Endothelial cell of umbilical vein (primary cell): ENCODE measurements at regions not wholly inside any gene's neighbourhood (a gene's known extent, or its start where the extent isn't known, plus 50 kb on each side); places are given as distances from the start of the nearest gene placed in this dataset.

Source experiments
- BruUV-seq: library from RNA; stranded (reverse); fragments of 400-500 nt; replicated peaks from 2 replicates; lab custom pipeline; 2021; lab: Mats Ljungman, UMichigan
- CTCF ChIA-PET: fragments of 300-600, 350-600 bp; sonication (Branson Sonifier 250); formaldehyde crosslinking; loops from one replicate; lab custom pipeline; 2021; ENCODE audit warnings: antibody characterized with exemption, inconsistent platforms; lab: Charles Lee
- POLR2A ChIA-PET: fragments of 300-600, 350-600 bp; sonication (Branson Sonifier 250); formaldehyde crosslinking; loops from one replicate; lab custom pipeline; 2021; ENCODE audit warnings: antibody characterized with exemption, inconsistent platforms; lab: Charles Lee
- DNase-seq: peaks from one replicate; pipeline ENCODE4 v3.0.0-alpha.2; 2011; ENCODE audit warnings: low read depth, low spot score
- FAIRE-seq: peaks from 2 replicates; lab custom pipeline; 2011; peaks lifted over from hg19 to GRCh38; lab: Jason Lieb, UNC
- H2AFZ ChIP-seq: 2 replicates; pipeline ENCODE4 v1.6.0; 2012; ENCODE audit warnings: low read depth, low read length, control low read depth, inconsistent platforms
- H3K27ac ChIP-seq: 2 replicates; pipeline ENCODE4 v1.5.1; 2011; ENCODE audit warnings: low read depth, mild to moderate bottlenecking, control low read depth, low read length, moderate library complexity; ENCODE audit not compliant: insufficient read depth
- H3K27me3 ChIP-seq, 2 experiments: 2 replicates each; pipeline versions ENCODE4 v1.6.0 to v1.6.1; 2011; ENCODE audit warnings: low read length in 2 of 2, mixed read lengths in 1 of 2; ENCODE audit not compliant: control insufficient read depth in 2 of 2, insufficient read depth in 2 of 2
- H3K36me3 ChIP-seq, 2 experiments: 2 replicates in 1 of 2; 3 replicates in 1 of 2; pipeline ENCODE4 v1.5.1; 2011; ENCODE audit warnings: low read length in 2 of 2, mild to moderate bottlenecking in 1 of 2, moderate library complexity in 1 of 2; ENCODE audit not compliant: control insufficient read depth in 2 of 2, insufficient read depth in 2 of 2; ENCODE audit errors: extremely low read depth in 1 of 2
- H3K4me1 ChIP-seq: 3 replicates; pipeline ENCODE4 v1.5.1; 2011; ENCODE audit warnings: mild to moderate bottlenecking, low read length; ENCODE audit not compliant: control insufficient read depth, insufficient read depth; ENCODE audit errors: extremely low read depth
- H3K4me2 ChIP-seq: 2 replicates; pipeline ENCODE4 v1.6.1; 2011; ENCODE audit warnings: low read length, control low read depth, mixed read lengths; ENCODE audit not compliant: insufficient read depth
- H3K4me3 ChIP-seq, 3 experiments: fragments of 200-600 bp in 1 of 3; sonication (generic), shearing (Covaris generic) in 1 of 3; replicated peaks in 1 of 3; 2 replicates each; pipeline ENCODE4 v1.5.1; 2011 to 2016; ENCODE audit warnings: control low read depth in 3 of 3, low read length in 3 of 3, mild to moderate bottlenecking in 2 of 3, inconsistent platforms in 1 of 3, low read depth in 1 of 3, moderate library complexity in 1 of 3; ENCODE audit not compliant: insufficient read depth in 1 of 3
- H3K79me2 ChIP-seq: 2 replicates; pipeline ENCODE4 v1.6.0; 2012; ENCODE audit warnings: low read length, inconsistent platforms; ENCODE audit not compliant: control insufficient read depth, insufficient read depth
- H3K9ac ChIP-seq: replicated peaks from 2 replicates; pipeline ENCODE3; 2011; ENCODE audit warnings: low read length, control low read depth; ENCODE audit not compliant: insufficient read depth; ENCODE audit errors: extremely low read depth
- H3K9me1 ChIP-seq: replicated peaks from 3 replicates; pipeline ENCODE4 v1.6.0; 2011; ENCODE audit warnings: mild to moderate bottlenecking, low read length; ENCODE audit not compliant: control insufficient read depth, insufficient read depth; ENCODE audit errors: extremely low read depth
- H3K9me3 ChIP-seq: replicated peaks from 2 replicates; pipeline ENCODE4 v1.5.1; 2012; ENCODE audit warnings: low read length, inconsistent platforms; ENCODE audit not compliant: control insufficient read depth, insufficient read depth
- H4K20me1 ChIP-seq: replicated peaks from 2 replicates; pipeline ENCODE3; 2011; ENCODE audit warnings: mild to moderate bottlenecking, low read length; ENCODE audit not compliant: control insufficient read depth, insufficient read depth; ENCODE audit errors: extremely low read depth
- EZH2 ChIP-seq: IDR thresholded peaks from 2 replicates; pipeline ENCODE4 v1.6.1; 2012; ENCODE audit warnings: borderline replicate concordance, low read depth, mild to moderate bottlenecking, moderate library complexity, low read length, inconsistent platforms; ENCODE audit not compliant: severe bottlenecking
- FOS ChIP-seq: IDR thresholded peaks from 2 replicates; pipeline ENCODE4 v1.6.1; 2011; ENCODE audit warnings: mild to moderate bottlenecking, low read length, moderate library complexity, borderline replicate concordance; ENCODE audit not compliant: insufficient read depth
- GATA2 ChIP-seq: IDR thresholded peaks from 2 replicates; pipeline ENCODE4 v1.7.0; 2011; ENCODE audit warnings: low read depth, mild to moderate bottlenecking, moderate library complexity, mixed read lengths, low read length; ENCODE audit not compliant: insufficient read length, insufficient read depth
- JUN ChIP-seq: IDR thresholded peaks from 2 replicates; pipeline ENCODE4 v1.6.1; 2011; ENCODE audit warnings: borderline replicate concordance, low read depth; ENCODE audit not compliant: insufficient read length, insufficient read depth
- MYC ChIP-seq: IDR thresholded peaks from one replicate; pipeline ENCODE4 v1.6.1; 2011; ENCODE audit warnings: mild to moderate bottlenecking, low read depth, low read length
- POLR2A ChIP-seq: IDR thresholded peaks from 2 replicates; pipeline ENCODE4 v1.6.1; 2012; ENCODE audit warnings: low read depth, mild to moderate bottlenecking, control low read depth, low read length
- POLR2AphosphoS5 ChIP-seq: IDR thresholded peaks from 2 replicates; pipeline ENCODE4 v1.6.1; 2012; ENCODE audit warnings: low read depth, mild to moderate bottlenecking, control low read depth, low read length, moderate library complexity; ENCODE audit not compliant: insufficient read depth
- dilution Hi-C: fragments of 300-500 bp; cut with MboI; formaldehyde crosslinking; loops from one replicate; pipeline ENCODE4 v1.15.0; 2019; ENCODE audit warnings: low sequenced_read_pairs; ENCODE audit not compliant: extremely low pct_ligation_motif_present
- intact Hi-C: fragments of 100-400 bp; cut with micrococcal nuclease; formaldehyde crosslinking; loops from one replicate; pipeline ENCODE4 v1.10.0; 2022
- TF ChIP-seq, protein P1 (sequence below): IDR thresholded peaks from 2 replicates; pipeline ENCODE4 v1.6.1; 2011; ENCODE audit not compliant: insufficient read depth, insufficient read length
- TF ChIP-seq, protein P2 (sequence below), 2 donors: IDR thresholded peaks; 1 replicate in 1 of 2; 2 replicates in 1 of 2; pipeline ENCODE4 v1.5.1; 2011; ENCODE audit warnings: low read length in 2 of 2, mild to moderate bottlenecking in 2 of 2, moderate library complexity in 2 of 2, control low read depth in 1 of 2, inconsistent platforms in 1 of 2, low read depth in 1 of 2; ENCODE audit not compliant: insufficient read depth in 1 of 2; ENCODE audit errors: extremely low read depth in 1 of 2

DNA sequence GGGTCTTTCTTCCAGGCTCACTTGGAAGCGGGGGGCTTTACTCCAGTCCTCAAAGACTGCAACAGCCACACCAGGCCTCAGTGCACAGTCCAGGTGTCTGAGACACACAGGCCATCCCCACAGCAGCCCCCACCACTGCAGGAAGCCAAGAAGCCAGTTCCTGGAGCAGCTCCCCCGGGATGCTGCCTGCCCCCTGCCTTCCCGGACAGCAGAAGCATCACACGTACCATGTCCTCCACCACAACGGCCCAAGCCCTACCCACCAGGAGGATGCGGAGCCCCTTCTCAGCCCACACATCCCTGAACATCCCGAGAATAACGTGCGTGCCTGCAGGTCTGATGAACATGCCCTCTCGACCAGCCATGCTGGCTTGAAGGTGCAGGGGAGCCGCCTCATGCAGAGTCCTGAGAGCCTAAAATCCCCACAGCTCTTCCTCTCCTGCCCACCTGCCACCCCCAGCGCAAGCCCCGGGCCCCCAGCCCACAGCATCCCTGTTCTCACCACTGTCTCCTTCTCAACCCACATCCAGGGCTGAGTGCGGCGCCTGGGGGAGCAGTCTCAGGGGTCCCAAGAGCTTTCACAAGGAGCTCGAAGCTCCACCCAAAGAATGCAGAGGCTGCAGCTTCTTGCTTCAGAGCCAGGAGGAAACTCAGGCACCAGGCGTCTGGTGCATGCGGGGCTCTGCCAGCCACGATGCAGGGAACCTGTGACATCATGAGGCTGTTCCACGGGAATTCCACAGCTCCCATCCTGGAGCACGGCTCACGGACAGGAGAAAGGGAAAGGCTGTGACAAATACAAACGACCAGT, 209.6 kb downstream of the BRD1 start:
- H3K9me1 ChIP-seq = no peaks in the 10 kb centered on the region
- DNase-seq (no peak), FAIRE-seq (no peak)
- dilution Hi-C loops (no loop called here), intact Hi-C loops (no loop called here)
- H3K4me1 ChIP-seq = no peaks in the 10 kb centered on the region
- no peaks in the 10 kb centered on the region for H3K79me2 ChIP-seq
- no peaks in the 10 kb centered on the region for H3K27me3 ChIP-seq
- H3K27ac ChIP-seq = no peak overlapping the region
- no peaks in the 10 kb centered on the region for H3K36me3 ChIP-seq
- H3K9me3 ChIP-seq = no peaks in the 10 kb centered on the region
- no peak overlapping the region for H3K4me2 ChIP-seq
- ChIA-PET CTCF (interaction anchor here (0.8 kb wide), 1 partner anchor 15 kb away, joined by 5 read pairs; no protein-coding TSS in a partner anchor), POLR2A (no interaction called here)
- H2AFZ ChIP-seq = no peak overlapping the region
- H3K4me3 ChIP-seq = no peak overlapping the region
- TF ChIP-seq GATA2 (no peak), EZH2 (no peak), POLR2A (no peak), MYC (no peak), POLR2AphosphoS5 (no peak)
- TF ChIP-seq, protein P1, sequence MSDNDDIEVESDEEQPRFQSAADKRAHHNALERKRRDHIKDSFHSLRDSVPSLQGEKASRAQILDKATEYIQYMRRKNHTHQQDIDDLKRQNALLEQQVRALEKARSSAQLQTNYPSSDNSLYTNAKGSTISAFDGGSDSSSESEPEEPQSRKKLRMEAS = no peak
- H4K20me1 ChIP-seq = no peaks in the 10 kb centered on the region
- no peak overlapping the region for H3K9ac ChIP-seq
- no TSS peak for BruUV-seq

DNA sequence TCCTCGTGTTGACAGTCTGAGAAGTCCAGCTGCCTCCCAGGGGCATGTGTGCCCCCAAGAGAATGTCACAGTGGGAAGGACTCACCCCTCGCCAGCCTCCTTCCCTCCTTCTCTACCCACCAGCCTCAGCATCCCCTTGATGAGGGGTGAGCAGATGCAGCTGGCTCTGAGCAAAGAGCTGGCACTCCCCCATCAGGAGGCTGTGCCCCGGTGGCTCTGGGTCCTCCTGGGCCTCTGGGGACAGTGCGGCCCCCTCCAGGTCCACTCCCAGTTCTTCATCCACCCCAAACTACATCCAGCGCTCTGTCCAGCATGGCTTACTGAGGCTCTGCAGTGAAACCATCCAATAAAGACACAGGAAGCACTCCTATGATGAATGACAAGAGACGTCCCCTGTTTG, 210.4 kb downstream of the BRD1 start:
- H3K4me3 ChIP-seq = no peak overlapping the region
- no peaks in the 10 kb centered on the region for H3K4me1 ChIP-seq
- H3K79me2 ChIP-seq = no peaks in the 10 kb centered on the region
- no peak overlapping the region for H3K9ac ChIP-seq
- peaks cover 0 to 1% of the 10 kb centered on the region in 2 experiments for H3K36me3 ChIP-seq
- H4K20me1 ChIP-seq = no peaks in the 10 kb centered on the region
- TF ChIP-seq, protein P2, sequence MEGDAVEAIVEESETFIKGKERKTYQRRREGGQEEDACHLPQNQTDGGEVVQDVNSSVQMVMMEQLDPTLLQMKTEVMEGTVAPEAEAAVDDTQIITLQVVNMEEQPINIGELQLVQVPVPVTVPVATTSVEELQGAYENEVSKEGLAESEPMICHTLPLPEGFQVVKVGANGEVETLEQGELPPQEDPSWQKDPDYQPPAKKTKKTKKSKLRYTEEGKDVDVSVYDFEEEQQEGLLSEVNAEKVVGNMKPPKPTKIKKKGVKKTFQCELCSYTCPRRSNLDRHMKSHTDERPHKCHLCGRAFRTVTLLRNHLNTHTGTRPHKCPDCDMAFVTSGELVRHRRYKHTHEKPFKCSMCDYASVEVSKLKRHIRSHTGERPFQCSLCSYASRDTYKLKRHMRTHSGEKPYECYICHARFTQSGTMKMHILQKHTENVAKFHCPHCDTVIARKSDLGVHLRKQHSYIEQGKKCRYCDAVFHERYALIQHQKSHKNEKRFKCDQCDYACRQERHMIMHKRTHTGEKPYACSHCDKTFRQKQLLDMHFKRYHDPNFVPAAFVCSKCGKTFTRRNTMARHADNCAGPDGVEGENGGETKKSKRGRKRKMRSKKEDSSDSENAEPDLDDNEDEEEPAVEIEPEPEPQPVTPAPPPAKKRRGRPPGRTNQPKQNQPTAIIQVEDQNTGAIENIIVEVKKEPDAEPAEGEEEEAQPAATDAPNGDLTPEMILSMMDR (IDR thresholded peaks at IDR 0.05; ENCODE audit: extremely low read depth in 1 of 2, insufficient read depth in 1 of 2, low read depth in 1 of 2, low read length in 2 of 2) = no peak
- TF ChIP-seq JUN (no peak), EZH2 (no peak), GATA2 (no peak), FOS (no peak)
- no TSS peak for BruUV-seq
- DNase-seq (no peak), FAIRE-seq (no peak)
- H3K9me1 ChIP-seq = no peaks in the 10 kb centered on the region
- ChIA-PET CTCF (no interaction called here), POLR2A (no interaction called here)
- no peak overlapping the region for H3K27ac ChIP-seq
- no peaks in the 10 kb centered on the region for H3K9me3 ChIP-seq
- no peak overlapping the region for H3K4me2 ChIP-seq
- intact Hi-C loops (no loop called here), dilution Hi-C loops (no loop called here)
- H2AFZ ChIP-seq = no peak overlapping the region
- no peaks in the 10 kb centered on the region for H3K27me3 ChIP-seq
